ENCODE measurements at regions not wholly inside any gene's neighbourhood (a gene's known extent, or its start where the extent isn't known, plus 50 kb on each side); places are given as distances from the start of the nearest gene placed in this dataset.

DNA sequence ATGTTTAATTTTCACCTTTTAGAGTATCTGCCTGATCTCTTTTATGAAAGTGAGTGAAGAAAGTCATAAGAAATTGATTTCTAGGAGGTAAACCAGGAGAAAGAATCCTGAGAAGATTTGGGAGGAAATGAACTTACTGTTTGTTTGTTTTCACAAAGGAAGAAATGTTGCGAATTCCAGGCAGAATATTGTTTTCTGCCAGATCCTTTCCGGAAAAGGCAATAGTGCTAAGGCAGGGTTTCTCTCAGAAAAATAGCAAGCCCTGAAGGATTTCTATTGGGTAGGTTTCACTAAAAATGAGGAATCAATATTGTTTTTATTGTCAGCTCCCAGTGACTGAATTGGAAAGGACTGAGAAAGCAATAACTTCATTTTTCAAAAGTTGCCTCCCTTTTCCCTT is 85.7 kb upstream of the TGFBR2 start:
- Mint-ChIP-seq H3K27ac (ENCODE audit: unreplicated experiment) (no peak overlapping the region), H3K27me3 (ENCODE audit: insufficient read depth, unreplicated experiment) (no peaks in the 10 kb centered on the region), H3K36me3 (ENCODE audit: insufficient read depth, unreplicated experiment) (no peaks in the 10 kb centered on the region), H3K9me3 (ENCODE audit: unreplicated experiment) (peaks cover 2% of the 10 kb centered on the region), H3K4me3 (ENCODE audit: unreplicated experiment) (no peak overlapping the region), H3K4me1 (ENCODE audit: low read depth, unreplicated experiment) (peaks cover 7% of the 10 kb centered on the region)
- H3K4me3 ChIP-seq (ENCODE audit: low read depth, low read length) = no peak overlapping the region
- H3K9me3 ChIP-seq = no peaks in the 10 kb centered on the region
- CTCF ChIA-PET = no interaction called here
- DNase-seq = no peak
- no peak for TF ChIP-seq CTCF (IDR thresholded peaks at IDR 0.05; ENCODE audit: insufficient read depth in 1 of 2, low read depth in 1 of 2, low read length in 1 of 2, severe bottlenecking in 1 of 2, unreplicated experiment in 1 of 2)
- POLR2A ChIA-PET = no interaction called here
- H3K27me3 ChIP-seq (replicated peaks; ENCODE audit: control insufficient read depth, insufficient read depth, low read length) = no peaks in the 10 kb centered on the region
- H3K36me3 ChIP-seq (ENCODE audit: control insufficient read depth, insufficient read depth, low read length) = no peaks in the 10 kb centered on the region
- no peaks in the 10 kb centered on the region for H3K4me1 ChIP-seq
- intact Hi-C loops (cut with micrococcal nuclease; ENCODE audit: unreplicated experiment) = no loop called here
- BruUV-seq (replicated peaks) = no TSS peak

DNA sequence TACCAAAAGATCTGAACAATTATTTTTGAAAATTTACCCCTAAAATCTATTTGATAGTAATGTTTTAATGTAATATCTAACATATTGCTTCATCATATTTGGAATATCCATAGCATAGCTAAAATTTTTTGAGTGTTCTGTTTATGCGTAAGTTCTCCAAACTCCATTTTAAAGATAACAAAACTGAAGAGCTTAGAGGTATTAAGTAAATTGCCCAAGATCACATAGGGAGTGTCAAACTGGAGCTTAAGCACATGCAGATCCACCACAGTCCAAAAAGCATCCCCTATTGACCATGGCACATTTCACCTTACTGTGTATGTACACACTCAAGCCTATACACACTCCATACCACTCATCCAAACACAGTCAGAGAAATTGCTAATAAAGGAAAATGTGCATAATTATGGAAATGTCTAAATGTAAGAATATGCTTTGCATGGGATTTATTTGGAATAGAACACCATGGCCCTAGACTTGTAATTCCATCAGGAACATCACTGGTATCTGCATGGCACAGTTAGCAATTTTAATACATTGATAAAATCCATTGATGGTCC is 85.2 kb upstream of the TGFBR2 start:
- intact Hi-C loops (cut with micrococcal nuclease; ENCODE audit: unreplicated experiment) = no loop called here
- no peaks in the 10 kb centered on the region for H3K9me3 ChIP-seq
- no peaks in the 10 kb centered on the region for H3K27me3 ChIP-seq (replicated peaks; ENCODE audit: control insufficient read depth, insufficient read depth, low read length)
- no peak overlapping the region for H3K4me3 ChIP-seq (ENCODE audit: low read depth, low read length)
- no TSS peak for BruUV-seq (replicated peaks)
- no peak for DNase-seq
- CTCF ChIA-PET = no interaction called here
- no peak overlapping the region for H3K27ac Mint-ChIP-seq (ENCODE audit: unreplicated experiment)
- peaks cover 12% of the 10 kb centered on the region for H3K4me1 Mint-ChIP-seq (ENCODE audit: low read depth, unreplicated experiment)
- H3K36me3 ChIP-seq (ENCODE audit: control insufficient read depth, insufficient read depth, low read length) = no peaks in the 10 kb centered on the region
- H3K27me3 Mint-ChIP-seq (ENCODE audit: insufficient read depth, unreplicated experiment) = no peaks in the 10 kb centered on the region
- peaks cover 7% of the 10 kb centered on the region for H3K9me3 Mint-ChIP-seq (ENCODE audit: unreplicated experiment)
- POLR2A ChIA-PET = no interaction called here
- H3K4me3 Mint-ChIP-seq (ENCODE audit: unreplicated experiment) = no peak overlapping the region
- TF ChIP-seq CTCF (IDR thresholded peaks at IDR 0.05; ENCODE audit: insufficient read depth in 1 of 2, low read depth in 1 of 2, low read length in 1 of 2, severe bottlenecking in 1 of 2, unreplicated experiment in 1 of 2) = no peak
- peaks cover 5% of the 10 kb centered on the region for H3K36me3 Mint-ChIP-seq (ENCODE audit: insufficient read depth, unreplicated experiment)
- H3K4me1 ChIP-seq = no peaks in the 10 kb centered on the region; the same call in 1 of the 2 replicates

DNA sequence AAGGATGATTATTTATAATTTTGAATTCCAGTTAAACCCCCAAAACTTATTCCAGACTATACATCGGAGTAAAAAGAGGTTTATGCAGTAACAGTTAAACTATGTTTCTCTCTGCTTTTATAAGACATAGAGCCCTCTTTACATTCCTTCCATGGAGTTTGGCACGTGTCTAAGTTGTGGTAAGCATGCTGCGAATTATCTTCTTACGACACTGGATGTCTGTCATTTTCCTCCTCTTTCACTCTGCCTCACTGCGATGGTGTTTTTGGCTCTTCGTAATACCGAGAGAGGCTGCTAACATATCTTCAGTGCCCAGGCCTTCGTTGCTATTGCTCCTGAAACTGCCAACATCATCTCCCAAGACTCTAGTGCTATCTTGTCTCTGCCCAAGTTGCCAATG is 83.9 kb upstream of the TGFBR2 start:
- CTCF ChIA-PET = interaction anchor here (0.9 kb wide), 1 partner anchor 248 kb away, joined by 3 read pairs; no protein-coding TSS in a partner anchor
- no TSS peak for BruUV-seq (replicated peaks)
- POLR2A ChIA-PET = no interaction called here

More for the DNA sequence above, 83.9 kb upstream of the TGFBR2 start:
- H3K9me3 ChIP-seq = no peaks in the 10 kb centered on the region
- Mint-ChIP-seq H3K4me3 (ENCODE audit: unreplicated experiment) (no peak overlapping the region), H3K9me3 (ENCODE audit: unreplicated experiment) (peaks cover 14% of the 10 kb centered on the region), H3K4me1 (ENCODE audit: low read depth, unreplicated experiment) (peaks cover 18% of the 10 kb centered on the region), H3K27me3 (ENCODE audit: insufficient read depth, unreplicated experiment) (no peaks in the 10 kb centered on the region), H3K27ac (ENCODE audit: unreplicated experiment) (no peak overlapping the region), H3K36me3 (ENCODE audit: insufficient read depth, unreplicated experiment) (peaks cover 6% of the 10 kb centered on the region)
- TF ChIP-seq CTCF (IDR thresholded peaks at IDR 0.05; ENCODE audit: insufficient read depth in 1 of 2, low read depth in 1 of 2, low read length in 1 of 2, severe bottlenecking in 1 of 2, unreplicated experiment in 1 of 2) = no peak
- no peak for DNase-seq
- H3K4me1 ChIP-seq = peaks cover 7% of the 10 kb centered on the region
- H3K27me3 ChIP-seq (replicated peaks; ENCODE audit: control insufficient read depth, insufficient read depth, low read length) = no peaks in the 10 kb centered on the region
- no peaks in the 10 kb centered on the region for H3K36me3 ChIP-seq (ENCODE audit: control insufficient read depth, insufficient read depth, low read length)
- H3K4me3 ChIP-seq (ENCODE audit: low read depth, low read length) = no peak overlapping the region
- intact Hi-C loops (cut with micrococcal nuclease; ENCODE audit: unreplicated experiment) = no loop called here

Measured in Caco-2 (cell line).